HCT116 (cell line): ENCODE measurements at regions not wholly inside any gene's neighbourhood (a gene's known extent, or its start where the extent isn't known, plus 50 kb on each side); places are given as distances from the start of the nearest gene placed in this dataset.

Experiments used
- CTCF ChIP-seq, 3 experiments: fragments of 200-600 bp in 1 of 3; sonication (generic) in 1 of 3; IDR thresholded peaks in 2 of 3; conservative IDR thresholded peaks in 1 of 3; 2 replicates each; pipeline ENCODE4 v1.5.1; 2012 to 2017; ENCODE audit warnings: low read depth in 2 of 3, low read length in 2 of 3, antibody characterized with exemption in 1 of 3, borderline replicate concordance in 1 of 3, control low read depth in 1 of 3, mild to moderate bottlenecking in 1 of 3, mixed read lengths in 1 of 3, mixed run types in 1 of 3, moderate library complexity in 1 of 3; ENCODE audit not compliant: insufficient read depth in 1 of 3
- EZH2 ChIP-seq: fragments of 200-600 bp; sonication (generic); IDR thresholded peaks from 2 replicates; pipeline ENCODE4 v1.6.1; 2017; ENCODE audit warnings: antibody characterized with exemption, mixed run types
- POLR2A ChIP-seq: IDR thresholded peaks from 2 replicates; pipeline ENCODE4 v1.7.0; 2011; ENCODE audit warnings: borderline replicate concordance; ENCODE audit not compliant: insufficient read depth, insufficient read length; ENCODE audit errors: extremely low read depth

- TF ChIP-seq CTCF (IDR thresholded peaks at IDR 0.05 in 2 of 3, conservative IDR thresholded peaks at IDR 0.05 in 1 of 3; ENCODE audit: borderline replicate concordance in 1 of 3, insufficient read depth in 1 of 3, low read depth in 2 of 3, low read length in 2 of 3) (no peak), POLR2A (no peak), EZH2 (no peak)
Observed at GRCh38 chr5:128799945-128800344, 165.3 kb upstream of the SLC27A6 start.
